DMS153 treated with DMSO at 0.1 percent for 48 hours (cell line): ENCODE measurements at regions not wholly inside any gene's neighbourhood (a gene's known extent, or its start where the extent isn't known, plus 50 kb on each side); places are given as distances from the start of the nearest gene placed in this dataset.

Source experiments
- DNase-seq: peaks from one replicate; lab custom pipeline; 2025; ENCODE audit not compliant: unreplicated experiment; lab: John Stamatoyannopoulos, UW

GRCh38 chr1:83735526-83735925 is 263.4 kb downstream of the TTLL7 start:
- DNase-seq = no peak

GRCh38 chr1:83734420-83734819 is 264.5 kb downstream of the TTLL7 start:
- no peak for DNase-seq

GRCh38 chr1:83725735-83726360 is 273.1 kb downstream of the TTLL7 start:
- no peak for DNase-seq

GRCh38 chr1:83718338-83718737 is 280.6 kb downstream of the TTLL7 start:
- DNase-seq = no peak

- no peak for DNase-seq
Measured at GRCh38 chr1:83717785-83718184, 281.1 kb downstream of the TTLL7 start.

GRCh38 chr1:83716641-83717040 is 282.3 kb downstream of the TTLL7 start:
- DNase-seq = no peak

GRCh38 chr1:83715550-83715949 is 283.4 kb downstream of the TTLL7 start:
- DNase-seq = no peak

- DNase-seq = no peak
Measured at GRCh38 chr1:83709662-83710061, 289.3 kb downstream of the TTLL7 start.

- DNase-seq = no peak
Measured at GRCh38 chr1:83706354-83706938, 292.5 kb downstream of the TTLL7 start.

- no peak for DNase-seq
Measured at GRCh38 chr1:83705091-83705490, 293.8 kb downstream of the TTLL7 start.

GRCh38 chr1:83704350-83704749 is 294.6 kb downstream of the TTLL7 start:
- no peak for DNase-seq

- no peak for DNase-seq
Measured at GRCh38 chr1:83702356-83702755, 296.6 kb downstream of the TTLL7 start.

- no peak for DNase-seq
Measured at GRCh38 chr1:83701355-83701754, 297.6 kb downstream of the TTLL7 start.

- DNase-seq = no peak
Measured at GRCh38 chr1:83698644-83699043, 300.3 kb downstream of the TTLL7 start.

- no peak for DNase-seq
Measured at GRCh38 chr1:83697961-83698360, 301.0 kb downstream of the TTLL7 start.

- no peak for DNase-seq
Measured at GRCh38 chr1:83697220-83697619, 301.7 kb downstream of the TTLL7 start.

GRCh38 chr1:83694449-83694848 is 304.5 kb downstream of the TTLL7 start:
- no peak for DNase-seq

- DNase-seq = no peak
Measured at GRCh38 chr1:83693427-83694126, 305.4 kb downstream of the TTLL7 start.

GRCh38 chr1:83692524-83693381 is 306.2 kb downstream of the TTLL7 start:
- peak; percentile 38 for DNase-seq

GRCh38 chr1:83691953-83692500 is 306.9 kb downstream of the TTLL7 start:
- no peak for DNase-seq
